ENCODE measurements at regions not wholly inside any gene's neighbourhood (a gene's known extent, or its start where the extent isn't known, plus 50 kb on each side); places are given as distances from the start of the nearest gene placed in this dataset.
"Not testable (repeated sequence)": the region's sequence is repeated elsewhere in the genome, so short reads cannot be mapped to it uniquely, and the experiment has no call there.

GRCh38 chr13:50473050-50473449, 370.4 kb downstream of the DLEU7 start:
- not testable (repeated sequence) for TF ChIP-seq CTCF (IDR thresholded peaks at IDR 0.05; ENCODE audit: borderline replicate concordance, extremely low read depth, low read length, poor library complexity, severe bottlenecking); EZH2 (IDR thresholded peaks at IDR 0.05; ENCODE audit: borderline replicate concordance, low read depth, low read length, severe bottlenecking)
